Dendritic cell treated with granulocyte-macrophage colony-stimulating factor and Interleukin-4, amounts not matched to agents 40 ng/mL and 50 ng/mL, for 4 days (primary cell): ENCODE measurements at regions not wholly inside any gene's neighbourhood (a gene's known extent, or its start where the extent isn't known, plus 50 kb on each side); places are given as distances from the start of the nearest gene placed in this dataset.

Experiments
- H3K27ac Mint-ChIP-seq: one replicate; pipeline ENCODE4 v1.8.0; 2022; ENCODE audit warnings: mild to moderate bottlenecking, mixed read lengths
- H3K27me3 Mint-ChIP-seq: one replicate; pipeline ENCODE4 v1.8.0; 2022; ENCODE audit warnings: mild to moderate bottlenecking, mixed read lengths
- H3K36me3 Mint-ChIP-seq: one replicate; pipeline ENCODE4 v1.8.0; 2022; ENCODE audit warnings: low read depth, mixed read lengths
- H3K4me1 Mint-ChIP-seq: one replicate; pipeline ENCODE4 v1.8.0; 2022; ENCODE audit warnings: low read depth, mixed read lengths
- H3K4me3 Mint-ChIP-seq: one replicate; pipeline ENCODE4 v1.8.0; 2022; ENCODE audit warnings: mild to moderate bottlenecking, moderate library complexity, mixed read lengths
- H3K9me3 Mint-ChIP-seq: one replicate; pipeline ENCODE4 v1.8.0; 2022; ENCODE audit warnings: mixed read lengths
- intact Hi-C: fragments of 100-400 bp; cut with micrococcal nuclease; formaldehyde crosslinking; loops from one replicate; pipeline ENCODE4 v1.15.0; 2022

GRCh38 chr15:60081976-60082375 lies 77.9 kb downstream of the FOXB1 start:
- Mint-ChIP-seq H3K27me3 (no peaks in the 10 kb centered on the region), H3K27ac (no peak overlapping the region), H3K4me3 (no peak overlapping the region), H3K4me1 (no peaks in the 10 kb centered on the region), H3K36me3 (no peaks in the 10 kb centered on the region), H3K9me3 (no peaks in the 10 kb centered on the region)
- intact Hi-C loops = no loop called here

- intact Hi-C loops = no loop called here
Measured at GRCh38 chr15:60083318-60083717, 79.2 kb downstream of the FOXB1 start.

GRCh38 chr15:60086681-60087429 lies 82.7 kb downstream of the FOXB1 start:
- H3K36me3 Mint-ChIP-seq = no peaks in the 10 kb centered on the region

More at GRCh38 chr15:60083318-60083717, 79.2 kb downstream of the FOXB1 start:
- Mint-ChIP-seq H3K4me1 (no peaks in the 10 kb centered on the region), H3K36me3 (no peaks in the 10 kb centered on the region), H3K27ac (no peak overlapping the region), H3K4me3 (no peak overlapping the region), H3K9me3 (no peaks in the 10 kb centered on the region), H3K27me3 (no peaks in the 10 kb centered on the region)

GRCh38 chr15:60087561-60087960 lies 83.5 kb downstream of the FOXB1 start:
- Mint-ChIP-seq H3K9me3 (no peaks in the 10 kb centered on the region), H3K27ac (no peak overlapping the region), H3K36me3 (no peaks in the 10 kb centered on the region), H3K4me3 (no peak overlapping the region), H3K4me1 (no peaks in the 10 kb centered on the region), H3K27me3 (no peaks in the 10 kb centered on the region)
- intact Hi-C loops = no loop called here

More at GRCh38 chr15:60086681-60087429, 82.7 kb downstream of the FOXB1 start:
- Mint-ChIP-seq H3K27me3 (no peaks in the 10 kb centered on the region), H3K4me3 (no peak overlapping the region), H3K4me1 (no peaks in the 10 kb centered on the region), H3K9me3 (no peaks in the 10 kb centered on the region), H3K27ac (no peak overlapping the region)
- intact Hi-C loops = no loop called here

GRCh38 chr15:60090747-60091146 lies 86.6 kb downstream of the FOXB1 start:
- intact Hi-C loops = no loop called here
- no peak overlapping the region for H3K4me3 Mint-ChIP-seq
- no peaks in the 10 kb centered on the region for H3K4me1 Mint-ChIP-seq
- no peaks in the 10 kb centered on the region for H3K36me3 Mint-ChIP-seq
- H3K9me3 Mint-ChIP-seq = no peaks in the 10 kb centered on the region
- peaks cover 2% of the 10 kb centered on the region for H3K27me3 Mint-ChIP-seq
- H3K27ac Mint-ChIP-seq = no peak overlapping the region

- H3K36me3 Mint-ChIP-seq = no peaks in the 10 kb centered on the region
- no peaks in the 10 kb centered on the region for H3K4me1 Mint-ChIP-seq
- peaks cover 2% of the 10 kb centered on the region for H3K27me3 Mint-ChIP-seq
- no peaks in the 10 kb centered on the region for H3K9me3 Mint-ChIP-seq
- H3K27ac Mint-ChIP-seq = no peak overlapping the region
- no peak overlapping the region for H3K4me3 Mint-ChIP-seq
- intact Hi-C loops = no loop called here
Measured at GRCh38 chr15:60091157-60091556, 87.0 kb downstream of the FOXB1 start.

- Mint-ChIP-seq H3K27ac (no peak overlapping the region), H3K9me3 (no peaks in the 10 kb centered on the region), H3K27me3 (peaks cover 2% of the 10 kb centered on the region), H3K4me3 (no peak overlapping the region), H3K36me3 (no peaks in the 10 kb centered on the region), H3K4me1 (no peaks in the 10 kb centered on the region)
- intact Hi-C loops = no loop called here
Measured at GRCh38 chr15:60091911-60092310, 87.8 kb downstream of the FOXB1 start.

- Mint-ChIP-seq H3K27me3 (peaks cover 2% of the 10 kb centered on the region), H3K27ac (no peak overlapping the region), H3K4me3 (no peak overlapping the region), H3K4me1 (peaks cover under 1% of the 10 kb centered on the region), H3K9me3 (no peaks in the 10 kb centered on the region), H3K36me3 (no peaks in the 10 kb centered on the region)
- intact Hi-C loops = no loop called here
Measured at GRCh38 chr15:60093273-60094067, 89.4 kb downstream of the FOXB1 start.

GRCh38 chr15:60095711-60096110 lies 91.6 kb downstream of the FOXB1 start:
- H3K27me3 Mint-ChIP-seq = peaks cover 2% of the 10 kb centered on the region
- peaks cover 6% of the 10 kb centered on the region for H3K4me1 Mint-ChIP-seq
- intact Hi-C loops = no loop called here
- no peaks in the 10 kb centered on the region for H3K9me3 Mint-ChIP-seq
- H3K4me3 Mint-ChIP-seq = no peak overlapping the region
- H3K36me3 Mint-ChIP-seq = no peaks in the 10 kb centered on the region
- H3K27ac Mint-ChIP-seq = no peak overlapping the region

GRCh38 chr15:60096157-60096556 lies 92.0 kb downstream of the FOXB1 start:
- Mint-ChIP-seq H3K4me3 (no peak overlapping the region), H3K4me1 (peaks cover 6% of the 10 kb centered on the region), H3K36me3 (no peaks in the 10 kb centered on the region), H3K27me3 (peaks cover 2% of the 10 kb centered on the region), H3K9me3 (no peaks in the 10 kb centered on the region), H3K27ac (no peak overlapping the region)
- intact Hi-C loops = no loop called here

GRCh38 chr15:60101416-60101815 lies 97.3 kb downstream of the FOXB1 start:
- intact Hi-C loops = no loop called here
- no peaks in the 10 kb centered on the region for H3K9me3 Mint-ChIP-seq

GRCh38 chr15:60102748-60103147 lies 98.6 kb downstream of the FOXB1 start:
- no peaks in the 10 kb centered on the region for H3K27me3 Mint-ChIP-seq
- no peak overlapping the region for H3K4me3 Mint-ChIP-seq
- H3K27ac Mint-ChIP-seq = no peak overlapping the region
- intact Hi-C loops = no loop called here
- H3K36me3 Mint-ChIP-seq = no peaks in the 10 kb centered on the region
- H3K9me3 Mint-ChIP-seq = no peaks in the 10 kb centered on the region
- peaks cover 6% of the 10 kb centered on the region for H3K4me1 Mint-ChIP-seq

More at GRCh38 chr15:60101416-60101815, 97.3 kb downstream of the FOXB1 start:
- Mint-ChIP-seq H3K4me1 (peaks cover 6% of the 10 kb centered on the region), H3K4me3 (no peak overlapping the region), H3K27ac (no peak overlapping the region), H3K27me3 (no peaks in the 10 kb centered on the region), H3K36me3 (no peaks in the 10 kb centered on the region)

- intact Hi-C loops = no loop called here
- no peaks in the 10 kb centered on the region for H3K36me3 Mint-ChIP-seq
- H3K27ac Mint-ChIP-seq = no peak overlapping the region
- peaks cover 2% of the 10 kb centered on the region for H3K27me3 Mint-ChIP-seq
- no peaks in the 10 kb centered on the region for H3K4me1 Mint-ChIP-seq
- H3K4me3 Mint-ChIP-seq = no peak overlapping the region
- H3K9me3 Mint-ChIP-seq = no peaks in the 10 kb centered on the region
Measured at GRCh38 chr15:60110909-60111308, 106.8 kb downstream of the FOXB1 start.

GRCh38 chr15:60115579-60116380 lies 111.7 kb downstream of the FOXB1 start:
- H3K4me1 Mint-ChIP-seq = no peaks in the 10 kb centered on the region
- no peaks in the 10 kb centered on the region for H3K36me3 Mint-ChIP-seq
- peaks cover 5% of the 10 kb centered on the region for H3K27me3 Mint-ChIP-seq
- no peak overlapping the region for H3K4me3 Mint-ChIP-seq
- intact Hi-C loops = no loop called here
- H3K9me3 Mint-ChIP-seq = no peaks in the 10 kb centered on the region
- H3K27ac Mint-ChIP-seq = no peak overlapping the region
